ENCODE measurements at regions not wholly inside any gene's neighbourhood (a gene's known extent, or its start where the extent isn't known, plus 50 kb on each side); places are given as distances from the start of the nearest gene placed in this dataset.

DNA sequence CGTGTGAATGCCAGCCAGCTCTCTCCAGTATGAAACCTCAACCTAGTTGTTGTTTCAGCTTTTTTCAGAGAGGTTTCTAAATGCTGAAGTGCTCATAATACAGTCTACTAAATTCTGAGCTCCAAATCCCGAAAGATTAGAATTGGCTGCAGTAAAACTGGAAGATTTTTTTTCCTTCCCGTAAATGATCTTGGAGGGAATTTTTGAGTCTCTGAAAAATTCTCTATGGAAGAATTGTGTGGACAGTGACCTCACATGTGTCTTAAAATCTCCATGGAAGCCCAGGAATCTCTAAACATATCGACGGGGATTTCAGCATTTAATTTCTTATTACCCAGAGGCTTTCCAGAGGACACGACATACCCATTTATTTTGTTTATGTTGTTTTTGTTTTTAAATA, 1499.2 kb downstream of the LRRC4C start:
- ChIA-PET CTCF (ENCODE audit: partially characterized antibody) (no interaction called here), POLR2A (ENCODE audit: partially characterized antibody) (no interaction called here)
- Histone ChIP-seq H3K9me3 (ENCODE audit: insufficient read depth in 2 of 2, low read depth in 1 of 2, low read length in 1 of 2) (no peaks in the 10 kb centered on the region), H3K14ac (ENCODE audit: insufficient read length) (no peak overlapping the region), H3K56ac (replicated peaks; ENCODE audit: insufficient read length, low read depth, low read length) (no peak overlapping the region), H3K36me3 (ENCODE audit: control insufficient read depth in 2 of 4, insufficient read depth in 4 of 4, low read length in 3 of 4) (no peaks in the 10 kb centered on the region), H2BK120ac (replicated peaks; ENCODE audit: low read depth, low read length) (no peak overlapping the region), H3K4me3 (ENCODE audit: extremely low read depth in 1 of 4, insufficient read depth in 2 of 4, low read depth in 3 of 4, low read length in 4 of 4) (no peak overlapping the region), H2BK5ac (ENCODE audit: low read depth, low read length) (no peak overlapping the region), H3K9ac (replicated peaks in 1 of 4; ENCODE audit: extremely low read depth in 1 of 4, low read depth in 3 of 4, low read length in 3 of 4) (no peak overlapping the region), H2BK15ac (ENCODE audit: low read length) (no peak overlapping the region), H3K79me2 (ENCODE audit: control insufficient read depth in 1 of 2, insufficient read depth in 2 of 2, low read length in 2 of 2) (no peaks in the 10 kb centered on the region), H3K79me1 (ENCODE audit: low read depth, low read length) (no peaks in the 10 kb centered on the region), H2BK12ac (ENCODE audit: low read depth, low read length) (no peak overlapping the region), H3K23ac (ENCODE audit: insufficient read length) (no peak overlapping the region), H2BK20ac (ENCODE audit: low read length) (no peak overlapping the region), H3K27ac (ENCODE audit: low read depth, low read length) (no peak overlapping the region), H3K18ac (ENCODE audit: extremely low read depth, low read length) (no peak overlapping the region), H3K4me1 (replicated peaks in 1 of 4; ENCODE audit: control insufficient read depth in 3 of 4, insufficient read depth in 4 of 4, low read length in 3 of 4) (no peaks in the 10 kb centered on the region), H4K91ac (replicated peaks; ENCODE audit: insufficient read length, low read length) (no peak overlapping the region), H3K23me2 (ENCODE audit: low read depth, low read length) (no peaks in the 10 kb centered on the region; the same call in 1 of the 2 replicates), H3K27me3 (replicated peaks in 1 of 4; ENCODE audit: control insufficient read depth in 3 of 4, extremely low read depth in 1 of 4, insufficient read depth in 3 of 4, low read length in 3 of 4) (no peaks in the 10 kb centered on the region), H3K4me2 (ENCODE audit: insufficient read depth in 1 of 2, low read depth in 2 of 2, low read length in 2 of 2) (no peak overlapping the region), H2AK5ac (ENCODE audit: low read depth, low read length) (no peak overlapping the region), H2AFZ (ENCODE audit: low read length) (no peak overlapping the region), H3K4ac (replicated peaks; ENCODE audit: insufficient read length, low read depth, low read length) (no peak overlapping the region), H4K5ac (ENCODE audit: insufficient read length, low read depth, low read length) (no peak overlapping the region), H4K8ac (ENCODE audit: extremely low read depth, insufficient read depth, low read length) (no peak overlapping the region), H4K20me1 (replicated peaks in 1 of 2; ENCODE audit: control insufficient read depth in 1 of 2, insufficient read depth in 2 of 2, low read length in 2 of 2) (no peaks in the 10 kb centered on the region)
- 97% methylated on average over 6 of the region's 6 CpGs; no CpG with 5 or more reads in 1 of the 2 experiments for WGBS, 2 experiments (ENCODE audit: extremely low coverage in 1 of 2, insufficient coverage in 1 of 2, insufficient read length in 1 of 2, insufficient replicate concordance in 2 of 2, low coverage in 1 of 2, low lambda C conversion rate in 2 of 2, missing lambda C conversion rate in 1 of 2)
- DNase-seq (ENCODE audit: low read depth in 1 of 2, low spot score in 2 of 2), result no peak
- no peak for FAIRE-seq
- no peak for TF ChIP-seq CBX5 (IDR thresholded peaks at IDR 0.05; ENCODE audit: low read depth, low read length)
- TF ChIP-seq SUZ12 (IDR thresholded peaks at IDR 0.05; ENCODE audit: low read length), result no peak
- no peak for TF ChIP-seq POU5F1 (IDR thresholded peaks at IDR 0.05; ENCODE audit: low read depth, low read length)
- TF ChIP-seq TBP (IDR thresholded peaks at IDR 0.05; ENCODE audit: low read depth, low read length), result no peak
- TF ChIP-seq SP2 (IDR thresholded peaks at IDR 0.05; ENCODE audit: low read length), result no peak
- TF ChIP-seq SIN3A (conservative IDR thresholded peaks at IDR 0.05 in 1 of 2, IDR thresholded peaks at IDR 0.05 in 1 of 2; ENCODE audit: low read depth in 1 of 2, low read length in 2 of 2), result no peak
- TF ChIP-seq RFX5 (IDR thresholded peaks at IDR 0.05; ENCODE audit: borderline replicate concordance, low read depth, low read length), result no peak
- TF ChIP-seq SP4 (IDR thresholded peaks at IDR 0.05; ENCODE audit: low read length), result no peak
- TF ChIP-seq CHD2 (IDR thresholded peaks at IDR 0.05; ENCODE audit: low read length), result no peak
- no peak for TF ChIP-seq SIRT6 (IDR thresholded peaks at IDR 0.05; ENCODE audit: low read length)
- TF ChIP-seq, protein P1, sequence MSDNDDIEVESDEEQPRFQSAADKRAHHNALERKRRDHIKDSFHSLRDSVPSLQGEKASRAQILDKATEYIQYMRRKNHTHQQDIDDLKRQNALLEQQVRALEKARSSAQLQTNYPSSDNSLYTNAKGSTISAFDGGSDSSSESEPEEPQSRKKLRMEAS (IDR thresholded peaks at IDR 0.05), result no peak
- no peak for TF ChIP-seq HDAC2 (IDR thresholded peaks at IDR 0.05; ENCODE audit: borderline replicate concordance in 1 of 2, low read depth in 2 of 2, low read length in 2 of 2)
